Natural killer cell (primary cell): ENCODE measurements at regions not wholly inside any gene's neighbourhood (a gene's known extent, or its start where the extent isn't known, plus 50 kb on each side); places are given as distances from the start of the nearest gene placed in this dataset.

ENCODE experiments used
- ATAC-seq, 3 donors: fragments of 150-1000 bp in 2 of 3; fragments of 200-7000 bp in 1 of 3; cut with Tn5 transposase; 1 replicate in 1 of 3; 2 replicates in 2 of 3; pipeline ENCODE4 v1.10.0; 2021; ENCODE audit warnings: mild to moderate bottlenecking in 2 of 3, moderate library complexity in 2 of 3
- DNase-seq, 2 donors: peaks; one replicate each; pipeline versions ENCODE4 v3.0.0 to v3.0.0-alpha.2; 2013 to 2021; ENCODE audit warnings: mixed read lengths in 1 of 2
- H3K27ac ChIP-seq: one replicate; pipeline ENCODE4 v1.5.1; 2013; ENCODE audit warnings: mild to moderate bottlenecking, low read length
- H3K27me3 ChIP-seq: one replicate; pipeline ENCODE4 v1.6.1; 2013; ENCODE audit warnings: low read length; ENCODE audit not compliant: control insufficient read depth, insufficient read depth
- H3K36me3 ChIP-seq: one replicate; pipeline ENCODE4 v1.6.1; 2013; ENCODE audit warnings: low read length; ENCODE audit not compliant: control insufficient read depth, insufficient read depth
- H3K4me1 ChIP-seq: one replicate; pipeline ENCODE4 v1.6.1; 2013; ENCODE audit warnings: low read length; ENCODE audit not compliant: control insufficient read depth, insufficient read depth
- H3K4me3 ChIP-seq: one replicate; pipeline ENCODE4 v1.5.1; 2013; ENCODE audit warnings: low read length
- H3K9me3 ChIP-seq: one replicate; pipeline ENCODE4 v1.6.1; 2013; ENCODE audit warnings: low read length; ENCODE audit not compliant: control insufficient read depth, insufficient read depth
- H3K27ac Mint-ChIP-seq, 2 donors: one replicate each; pipeline ENCODE4 v1.8.0; 2022; ENCODE audit warnings: mild to moderate bottlenecking in 2 of 2, mixed read lengths in 2 of 2, moderate library complexity in 1 of 2
- H3K27me3 Mint-ChIP-seq, 2 donors: one replicate each; pipeline ENCODE4 v1.8.0; 2022; ENCODE audit warnings: low read depth in 2 of 2, mixed read lengths in 2 of 2
- H3K36me3 Mint-ChIP-seq: one replicate; pipeline ENCODE4 v1.8.0; 2022; ENCODE audit warnings: mixed read lengths
- H3K4me1 Mint-ChIP-seq, 2 donors: one replicate each; pipeline ENCODE4 v1.8.0; 2022; ENCODE audit warnings: mixed read lengths in 2 of 2
- H3K4me3 Mint-ChIP-seq: one replicate; pipeline ENCODE4 v1.8.0; 2022; ENCODE audit warnings: mild to moderate bottlenecking, moderate library complexity, mixed read lengths
- H3K9me3 Mint-ChIP-seq, 2 donors: one replicate each; pipeline ENCODE4 v1.8.0; 2022; ENCODE audit warnings: mixed read lengths in 2 of 2
- WGBS: methylation state at CpG from one replicate; pipeline ENCODE4 v1.1.7; 2013; ENCODE audit warnings: missing lambda C conversion rate; ENCODE audit not compliant: insufficient coverage; 5-methylcytosine and 5-hydroxymethylcytosine counted together
- intact Hi-C: fragments of 100-400 bp; cut with micrococcal nuclease; formaldehyde crosslinking; loops from one replicate; pipeline ENCODE4 v1.14.2; 2022
- TF ChIP-seq, protein P1 (sequence below): fragments of 200-600 bp; IDR thresholded peaks from one replicate; pipeline ENCODE4 v1.8.0; 2022; ENCODE audit warnings: antibody characterized with exemption

DNA sequence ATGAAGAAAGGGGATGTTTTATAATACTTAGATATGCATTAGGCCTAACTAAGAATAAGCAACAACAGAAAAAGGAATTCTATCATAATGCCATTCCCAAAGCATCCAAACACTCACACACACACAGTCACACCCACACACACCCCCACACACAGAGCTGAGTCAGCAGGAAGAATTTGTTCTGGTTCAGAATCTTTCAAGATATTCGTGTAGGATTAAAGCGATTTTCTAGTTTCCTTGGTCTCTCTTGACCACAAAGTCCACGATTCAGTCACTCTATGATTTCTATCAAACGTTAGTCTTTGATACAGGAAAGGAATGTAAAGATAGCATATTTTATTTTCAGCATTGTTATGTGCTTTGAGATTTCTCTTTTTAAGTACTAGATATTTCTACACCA is 382.6 kb upstream of the DCN start:
- H3K4me1 ChIP-seq: no peaks in the 10 kb centered on the region
- Mint-ChIP-seq H3K27ac (no peak overlapping the region), H3K4me3 (no peak overlapping the region), H3K4me1 (peaks cover 13 to 14% of the 10 kb centered on the region in 2 donors), H3K36me3 (peaks cover 1% of the 10 kb centered on the region), H3K9me3 (no peaks in the 10 kb centered on the region), H3K27me3 (peaks cover 2 to 6% of the 10 kb centered on the region in 2 donors)
- no peaks in the 10 kb centered on the region for H3K27me3 ChIP-seq
- DNase-seq: no peak
- 70% methylated on average over 3 of the region's 4 CpGs for WGBS
- no peak overlapping the region for H3K27ac ChIP-seq
- ATAC-seq: no peak
- H3K9me3 ChIP-seq: no peaks in the 10 kb centered on the region
- intact Hi-C loops: no loop called here
- TF ChIP-seq, protein P1, sequence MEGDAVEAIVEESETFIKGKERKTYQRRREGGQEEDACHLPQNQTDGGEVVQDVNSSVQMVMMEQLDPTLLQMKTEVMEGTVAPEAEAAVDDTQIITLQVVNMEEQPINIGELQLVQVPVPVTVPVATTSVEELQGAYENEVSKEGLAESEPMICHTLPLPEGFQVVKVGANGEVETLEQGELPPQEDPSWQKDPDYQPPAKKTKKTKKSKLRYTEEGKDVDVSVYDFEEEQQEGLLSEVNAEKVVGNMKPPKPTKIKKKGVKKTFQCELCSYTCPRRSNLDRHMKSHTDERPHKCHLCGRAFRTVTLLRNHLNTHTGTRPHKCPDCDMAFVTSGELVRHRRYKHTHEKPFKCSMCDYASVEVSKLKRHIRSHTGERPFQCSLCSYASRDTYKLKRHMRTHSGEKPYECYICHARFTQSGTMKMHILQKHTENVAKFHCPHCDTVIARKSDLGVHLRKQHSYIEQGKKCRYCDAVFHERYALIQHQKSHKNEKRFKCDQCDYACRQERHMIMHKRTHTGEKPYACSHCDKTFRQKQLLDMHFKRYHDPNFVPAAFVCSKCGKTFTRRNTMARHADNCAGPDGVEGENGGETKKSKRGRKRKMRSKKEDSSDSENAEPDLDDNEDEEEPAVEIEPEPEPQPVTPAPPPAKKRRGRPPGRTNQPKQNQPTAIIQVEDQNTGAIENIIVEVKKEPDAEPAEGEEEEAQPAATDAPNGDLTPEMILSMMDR: no peak
- H3K4me3 ChIP-seq: no peak overlapping the region
- H3K36me3 ChIP-seq: no peaks in the 10 kb centered on the region

DNA sequence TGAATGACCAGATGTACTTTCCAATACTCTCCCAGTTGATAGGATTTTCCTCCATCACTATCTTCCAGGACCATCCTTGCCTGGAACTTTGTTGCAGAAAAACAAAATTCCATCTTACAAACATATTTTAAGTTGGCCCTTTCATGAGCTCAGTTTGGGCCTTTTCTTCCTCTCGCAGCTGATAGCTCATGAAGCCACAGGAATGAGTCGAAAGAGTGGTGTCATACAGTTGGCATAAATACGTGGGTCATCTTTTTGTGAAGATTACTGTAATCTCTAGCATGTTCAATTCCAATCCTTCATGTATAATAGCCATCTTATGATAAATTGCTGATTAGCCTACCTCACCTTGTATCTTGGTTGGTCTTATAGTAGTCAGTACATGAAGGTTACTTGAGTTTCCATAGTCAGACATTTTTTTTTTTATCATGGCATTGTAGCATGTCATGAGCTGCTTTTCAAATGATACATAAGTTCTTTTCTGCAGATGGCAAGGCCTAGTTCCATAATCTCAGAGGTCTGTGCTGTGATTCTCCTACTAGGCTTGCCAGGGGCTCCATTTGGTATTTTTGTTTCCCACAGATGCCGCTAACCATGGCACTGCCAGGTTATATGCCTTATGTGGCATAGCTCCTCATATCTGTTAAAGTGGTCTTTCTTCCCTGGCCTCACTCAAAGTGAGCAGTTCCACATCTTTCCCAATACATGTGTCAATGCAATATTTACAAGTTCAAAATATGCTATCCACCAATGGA is 380.6 kb upstream of the DCN start:
- H3K4me1 ChIP-seq: no peaks in the 10 kb centered on the region
- no peaks in the 10 kb centered on the region for H3K27me3 ChIP-seq
- H3K27ac ChIP-seq: no peak overlapping the region
- H3K36me3 ChIP-seq: no peaks in the 10 kb centered on the region
- Mint-ChIP-seq H3K36me3 (peaks cover 12% of the 10 kb centered on the region), H3K9me3 (peaks cover 4 to 5% of the 10 kb centered on the region in 2 donors), H3K27me3 (peaks cover 13 to 21% of the 10 kb centered on the region in 2 donors), H3K4me1 (peaks cover 13 to 14% of the 10 kb centered on the region in 2 donors), H3K27ac (peak overlapping the region in 1 of 2 donors; percentile 69), H3K4me3 (no peak overlapping the region)
- no peak overlapping the region for H3K4me3 ChIP-seq
- no peaks in the 10 kb centered on the region for H3K9me3 ChIP-seq
- DNase-seq (no peak), ATAC-seq (no peak)
- WGBS: 90% methylated on average over 4 of the region's 4 CpGs
- intact Hi-C loops: no loop called here
- TF ChIP-seq, protein P1: no peak

DNA sequence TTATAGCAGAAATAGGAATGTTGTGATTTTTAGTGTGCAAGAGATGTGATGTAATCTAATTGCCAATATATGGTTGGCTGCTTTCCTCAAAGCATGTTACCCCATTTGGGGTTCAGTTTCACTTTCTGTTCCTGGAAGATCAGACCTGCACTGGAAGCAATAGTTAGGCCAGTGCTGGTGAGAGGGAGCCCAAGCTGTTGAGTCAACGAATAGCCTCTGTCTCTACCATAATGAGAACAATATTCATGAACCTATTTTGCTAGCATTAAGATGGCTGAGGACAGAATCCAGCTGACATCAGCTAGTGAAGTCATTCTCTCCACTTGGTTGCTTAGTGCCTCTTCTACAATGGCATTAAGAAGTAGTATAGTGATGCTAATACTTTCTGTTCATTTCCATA is 379.9 kb upstream of the DCN start:
- Histone ChIP-seq H3K27me3 (no peaks in the 10 kb centered on the region), H3K9me3 (no peaks in the 10 kb centered on the region), H3K27ac (no peak overlapping the region), H3K36me3 (no peaks in the 10 kb centered on the region), H3K4me1 (no peaks in the 10 kb centered on the region), H3K4me3 (no peak overlapping the region)
- H3K4me3 Mint-ChIP-seq: no peak overlapping the region
- H3K27me3 Mint-ChIP-seq: peaks cover 19 to 28% of the 10 kb centered on the region in 2 donors
- peaks cover 12% of the 10 kb centered on the region for H3K36me3 Mint-ChIP-seq
- H3K9me3 Mint-ChIP-seq: peaks cover 4 to 5% of the 10 kb centered on the region in 2 donors
- peak; percentile 52 to 77 (median 58) for ATAC-seq
- intact Hi-C loops: no loop called here
- no CpG with 5 or more reads among the region's 1 CpG for WGBS
- TF ChIP-seq, protein P1: no peak
- peaks cover 13 to 14% of the 10 kb centered on the region in 2 donors for H3K4me1 Mint-ChIP-seq
- peak in 1 of 2 donors; percentile 63 for DNase-seq
- peak overlapping the region in 1 of 2 donors; percentile 69 for H3K27ac Mint-ChIP-seq

DNA sequence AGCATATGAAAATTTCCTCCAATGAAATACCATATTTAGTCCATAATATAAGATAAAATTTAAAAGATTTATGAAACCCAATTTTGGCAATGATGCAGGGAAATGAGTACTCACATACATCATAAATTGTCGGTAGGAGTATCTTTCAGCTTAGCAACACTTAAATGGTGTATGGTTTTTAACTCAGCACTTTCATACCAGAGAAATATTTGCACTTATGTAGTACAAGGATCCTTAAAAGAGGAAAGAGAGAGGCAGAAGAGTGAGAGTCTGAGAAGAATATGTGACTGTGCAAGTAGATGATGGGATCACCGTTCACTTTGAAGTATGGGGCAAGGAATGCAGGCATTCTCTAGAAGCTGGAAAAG is 379.3 kb upstream of the DCN start:
- Mint-ChIP-seq H3K4me1 (peaks cover 13 to 14% of the 10 kb centered on the region in 2 donors), H3K27ac (peak overlapping the region in 1 of 2 donors; percentile 69), H3K27me3 (peaks cover 18 to 28% of the 10 kb centered on the region in 2 donors), H3K36me3 (peaks cover 12% of the 10 kb centered on the region), H3K9me3 (peaks cover 4 to 5% of the 10 kb centered on the region in 2 donors), H3K4me3 (no peak overlapping the region)
- 89% methylated on average over 1 of the region's 2 CpGs for WGBS
- TF ChIP-seq, protein P1: no peak
- Histone ChIP-seq H3K27me3 (no peaks in the 10 kb centered on the region), H3K27ac (no peak overlapping the region), H3K4me1 (no peaks in the 10 kb centered on the region), H3K36me3 (no peaks in the 10 kb centered on the region), H3K4me3 (no peak overlapping the region), H3K9me3 (no peaks in the 10 kb centered on the region)
- DNase-seq: no peak
- no peak for ATAC-seq
- intact Hi-C loops: no loop called here
